ENCODE measurements at regions not wholly inside any gene's neighbourhood (a gene's known extent, or its start where the extent isn't known, plus 50 kb on each side); places are given as distances from the start of the nearest gene placed in this dataset.
A peak's percentile ranks its signal among the peaks of the same experiment; 100 is the strongest.

DNA sequence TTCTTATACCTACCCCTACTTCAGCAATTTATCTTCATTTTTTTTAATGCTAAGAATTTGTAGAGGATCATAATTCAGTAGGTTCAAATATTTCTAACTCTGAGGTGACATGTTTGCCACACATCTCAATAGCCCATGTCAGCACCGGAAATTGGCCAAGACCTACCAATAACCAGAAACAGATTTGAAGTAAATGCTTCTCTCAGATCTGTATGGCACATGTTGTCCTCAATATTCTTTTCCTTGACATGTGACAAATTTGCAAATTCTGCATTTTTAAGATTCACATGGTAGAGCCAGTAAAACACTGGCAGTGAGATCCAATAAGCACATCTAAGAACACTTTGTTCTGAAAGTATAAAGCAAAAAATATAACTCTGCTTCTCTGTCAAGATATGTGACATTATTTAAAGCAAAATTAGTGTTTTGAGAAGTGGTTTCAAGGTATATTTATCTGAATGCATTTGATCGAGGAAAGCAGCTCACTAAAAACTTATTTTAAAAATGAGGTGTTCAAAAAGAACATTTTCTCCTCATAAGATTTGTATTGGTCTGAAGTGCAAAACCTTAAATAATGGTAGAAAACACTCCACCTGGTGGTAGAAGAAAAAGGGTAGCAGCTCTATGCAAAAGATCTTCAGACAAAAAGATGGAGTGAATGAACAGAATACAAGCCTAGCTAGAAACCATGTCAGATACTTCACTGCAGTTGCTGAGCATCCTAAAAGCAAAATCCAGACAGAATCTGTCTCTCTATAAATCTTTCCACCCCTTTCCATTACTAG, 513.8 kb upstream of the FAM241A start:
- no peak for DNase-seq

DNA sequence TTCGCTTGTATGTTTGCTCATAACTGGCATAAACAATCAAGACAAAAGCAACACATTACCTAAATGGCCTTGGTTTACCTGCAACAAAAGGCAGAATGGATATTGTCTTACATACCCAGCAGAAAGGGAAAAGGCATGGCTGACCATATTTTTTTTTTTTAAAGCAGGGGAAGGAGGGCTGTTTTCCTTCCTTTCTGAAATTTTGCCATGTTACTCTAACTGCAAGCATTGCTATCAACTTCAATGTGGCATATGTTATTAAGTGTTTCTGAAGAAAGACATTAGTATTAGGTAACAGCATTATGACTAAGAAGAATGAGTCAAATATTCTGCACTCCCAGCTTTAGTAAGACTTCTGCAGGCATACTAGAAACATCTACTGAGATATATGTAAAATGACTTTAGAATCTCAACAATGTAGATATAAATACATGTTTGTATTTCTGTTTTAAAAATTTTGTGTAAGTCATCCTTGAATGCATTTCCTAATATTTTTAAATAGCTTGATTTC, 512.6 kb upstream of the FAM241A start:
- no peak for DNase-seq

DNA sequence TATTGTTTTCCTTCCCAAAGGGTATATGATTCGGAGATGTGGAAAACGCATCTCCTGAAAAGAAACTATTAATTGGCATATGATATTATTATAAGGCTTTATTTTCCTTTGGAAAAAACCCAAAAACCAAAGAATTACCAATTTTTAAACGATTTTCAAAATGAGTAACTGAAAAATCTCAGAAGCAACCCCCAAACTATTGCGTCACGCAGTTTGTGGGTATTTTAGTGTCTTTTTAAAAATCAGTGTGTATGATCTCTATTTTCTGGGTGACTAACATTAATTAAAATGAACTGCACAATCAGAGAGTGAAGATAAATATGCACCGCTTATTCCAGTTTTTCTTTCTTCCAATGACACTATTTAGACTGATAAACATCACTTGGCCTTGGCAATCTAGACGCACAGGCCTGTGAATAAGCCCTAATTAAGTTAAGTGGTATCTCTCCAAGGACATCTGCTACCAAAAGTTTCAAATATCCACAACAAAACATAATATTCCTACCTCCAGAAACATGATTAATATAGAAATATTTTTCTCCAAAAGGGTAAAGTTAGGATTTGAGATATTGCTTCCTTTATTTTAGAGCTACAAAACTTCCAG, 511.5 kb upstream of the FAM241A start:
- DNase-seq, result no peak

- DNase-seq, result no peak
Measured at GRCh38 chr4:111635646-111636045, 509.6 kb upstream of the FAM241A start.

DNA sequence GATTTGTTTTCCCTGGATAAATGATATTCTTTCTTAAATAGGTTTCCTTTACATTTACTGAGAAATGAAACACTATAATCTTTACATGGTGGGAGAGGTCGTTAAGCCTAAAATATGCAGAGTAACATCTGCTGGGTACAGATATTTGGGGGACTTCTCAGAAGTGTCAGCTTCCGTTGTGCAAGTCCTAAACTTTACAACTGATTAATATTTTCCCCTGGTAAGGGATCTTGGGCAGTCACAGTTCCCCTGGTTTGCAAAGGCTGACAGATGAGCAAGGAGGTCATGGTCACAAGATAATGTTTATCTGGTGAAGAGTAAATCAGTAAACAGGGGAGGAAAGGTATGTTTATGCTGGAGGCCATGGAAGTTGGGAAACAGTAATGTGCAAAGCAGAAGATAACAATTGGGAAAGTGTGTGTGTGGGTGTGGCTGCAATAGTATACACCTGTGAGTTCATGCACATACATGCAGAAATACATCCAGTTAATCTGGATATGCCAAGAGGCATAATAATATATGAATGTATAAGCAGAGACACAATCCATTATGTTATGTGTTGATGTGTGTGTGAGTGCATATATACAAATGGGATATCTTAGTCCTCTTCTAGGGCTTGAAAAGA, 508.2 kb upstream of the FAM241A start:
- DNase-seq, result no peak

- DNase-seq, result no peak
Measured at GRCh38 chr4:111639120-111639690, 506.0 kb upstream of the FAM241A start.

DNA sequence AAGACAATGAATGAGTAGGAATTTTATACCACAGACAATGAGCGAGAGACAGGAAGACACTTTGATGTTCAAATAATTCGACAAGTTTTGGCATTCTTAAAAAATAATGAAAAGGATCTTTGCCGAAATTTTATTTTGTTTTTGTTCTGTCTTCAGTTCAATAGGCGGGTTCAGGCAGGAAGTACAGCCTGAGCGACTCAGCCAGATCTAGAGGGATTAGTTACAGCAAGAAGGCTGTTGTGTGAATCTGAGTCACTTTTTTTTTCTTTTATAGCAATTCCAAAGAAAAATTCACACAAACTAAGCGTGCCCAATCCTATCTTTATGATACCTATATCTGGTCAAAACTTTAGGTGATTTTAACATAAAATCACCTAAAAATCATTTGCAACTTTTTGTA, 505.4 kb upstream of the FAM241A start:
- DNase-seq, result no peak

DNA sequence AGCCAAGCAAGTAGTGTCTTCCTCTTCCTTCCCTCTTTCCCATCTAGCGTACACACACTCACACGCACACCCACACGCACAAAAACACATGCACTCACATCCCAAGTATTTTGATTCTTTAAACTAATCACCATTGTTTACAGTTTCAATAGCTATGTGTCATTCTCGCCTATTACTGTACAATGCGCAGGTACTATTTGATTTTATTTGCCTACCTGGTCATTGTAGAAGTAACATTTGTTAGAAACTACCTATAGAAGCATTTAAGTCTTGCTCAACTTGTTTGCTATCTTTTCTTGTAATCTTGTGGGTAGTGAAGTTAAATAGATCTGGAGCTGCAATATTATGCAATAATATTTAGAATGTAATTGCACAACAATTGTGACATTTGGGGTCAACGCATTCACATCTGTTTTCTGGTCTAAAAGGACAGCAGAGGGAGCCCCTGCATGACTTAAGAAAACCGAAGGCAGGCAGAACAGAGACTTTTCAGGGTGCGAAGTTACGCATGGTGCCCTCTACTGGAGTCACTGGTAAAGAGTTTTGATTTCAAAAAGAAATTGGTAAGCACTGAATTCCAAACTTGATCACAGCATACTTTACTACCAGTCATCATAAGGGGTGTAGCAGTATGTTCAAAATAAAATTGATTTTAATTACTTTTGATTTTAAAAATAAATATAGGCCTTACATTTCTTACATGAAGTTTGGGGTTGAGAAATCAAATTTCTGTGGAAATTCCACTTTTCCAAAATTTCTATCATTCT, 503.3 kb upstream of the FAM241A start:
- peak; percentile 58 for DNase-seq

GRCh38 chr4:111648056-111648455, 497.2 kb upstream of the FAM241A start:
- no peak for DNase-seq

- DNase-seq, result no peak
Measured at GRCh38 chr4:111649308-111649707, 495.9 kb upstream of the FAM241A start.

GRCh38 chr4:111650146-111650545, 495.1 kb upstream of the FAM241A start:
- no peak for DNase-seq

DNA sequence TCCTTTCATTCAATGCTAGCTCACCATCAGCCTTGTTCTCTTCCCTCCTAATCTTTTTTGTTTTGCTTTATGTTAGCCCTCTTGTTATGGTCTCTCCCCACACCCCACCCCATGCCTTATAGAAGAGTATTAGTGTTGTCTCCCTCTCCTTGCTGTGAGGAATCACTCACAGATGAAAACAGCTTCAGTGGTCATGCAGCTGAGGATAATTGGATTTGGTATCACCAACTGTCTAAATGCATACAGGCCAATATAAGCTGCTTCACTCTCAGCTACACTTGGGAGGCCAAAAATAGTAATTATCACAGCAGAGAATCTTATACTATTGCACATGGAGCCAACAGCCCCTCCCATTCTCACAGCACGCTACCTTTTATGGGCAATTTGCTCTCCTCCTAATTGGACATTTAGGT, 494.6 kb upstream of the FAM241A start:
- no peak for DNase-seq

- no peak for DNase-seq
Measured at GRCh38 chr4:111652236-111652635, 493.0 kb upstream of the FAM241A start.

DNA sequence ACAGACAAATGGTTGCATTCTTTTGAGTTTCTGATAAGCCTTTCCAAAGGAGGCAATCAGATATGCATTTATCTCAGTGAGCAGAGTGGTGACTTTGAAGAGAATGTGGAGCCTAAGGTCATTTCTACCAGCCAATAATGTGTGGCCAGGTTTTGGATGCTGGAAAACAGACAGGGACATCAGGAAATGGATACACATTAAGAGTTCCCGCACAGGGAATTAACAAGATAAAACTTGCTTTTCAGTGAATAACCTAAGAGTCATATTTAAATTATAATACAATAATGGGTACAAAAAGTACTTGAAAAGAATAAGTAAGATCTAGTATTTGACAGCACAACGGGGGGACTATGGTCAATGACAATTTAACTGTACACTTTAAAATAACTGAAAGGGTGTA, 492.3 kb upstream of the FAM241A start:
- no peak for DNase-seq

DNA sequence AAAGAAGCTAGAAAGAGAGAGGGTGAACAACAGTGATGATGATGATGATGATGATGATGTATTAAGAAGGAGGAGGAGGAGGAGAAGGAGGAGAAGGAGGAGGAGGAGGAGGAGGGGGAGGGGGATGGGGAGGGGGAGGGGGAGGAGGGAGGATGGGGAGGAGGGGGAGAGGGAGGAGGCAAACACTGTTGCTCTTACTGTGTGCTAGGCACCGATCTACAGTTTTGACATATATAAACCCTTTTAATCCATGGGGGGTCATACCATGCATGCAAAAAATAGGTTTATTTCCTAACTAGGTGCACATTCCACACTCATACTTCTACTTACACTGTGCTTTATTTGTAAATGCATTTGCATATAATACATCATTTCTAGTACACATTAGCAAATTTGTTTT, 482.8 kb upstream of the FAM241A start:
- DNase-seq, result no peak

- DNase-seq, result no peak
Measured at GRCh38 chr4:111664308-111664945, 480.8 kb upstream of the FAM241A start.

GRCh38 chr4:111666826-111667360, 478.4 kb upstream of the FAM241A start:
- DNase-seq, result no peak

DNA sequence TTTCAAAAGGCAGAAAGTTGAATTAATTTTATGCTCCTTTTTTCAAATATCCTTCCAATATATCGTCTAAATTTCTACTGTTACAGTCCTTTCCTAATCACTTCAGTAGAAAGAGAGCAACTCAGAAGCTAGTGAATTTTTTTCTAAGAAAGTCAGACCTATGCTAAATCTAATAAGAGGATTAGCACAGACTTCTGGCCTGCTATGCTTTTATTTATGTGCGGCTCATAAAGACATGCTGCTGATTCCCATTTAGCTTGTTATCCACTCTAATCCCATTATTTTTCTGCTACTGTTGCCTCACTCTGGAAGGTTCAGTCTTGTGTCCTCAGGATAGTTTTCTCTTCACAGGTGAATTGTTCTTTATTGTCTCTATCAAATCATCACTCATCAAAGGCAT, 473.5 kb upstream of the FAM241A start:
- no peak for DNase-seq

DNA sequence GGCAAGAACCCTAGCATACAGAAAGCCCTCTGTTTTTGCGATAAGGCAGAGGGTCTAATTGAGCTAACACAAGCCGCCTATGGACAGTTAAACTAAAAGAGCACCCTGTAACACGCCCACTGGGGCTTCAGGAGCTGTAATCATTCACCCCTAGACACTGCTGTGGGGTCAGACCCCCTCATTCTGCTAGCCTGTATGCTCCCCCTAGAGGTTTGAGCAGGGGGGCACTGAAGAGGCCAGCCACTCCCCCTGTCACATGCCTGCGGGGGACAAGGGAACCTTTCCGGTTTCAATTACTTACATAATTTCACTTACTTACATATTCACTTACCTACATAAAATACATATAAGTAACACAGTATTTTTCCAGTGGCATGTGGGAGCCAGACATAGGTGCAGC, 469.5 kb upstream of the FAM241A start:
- DNase-seq, result no peak

DNA sequence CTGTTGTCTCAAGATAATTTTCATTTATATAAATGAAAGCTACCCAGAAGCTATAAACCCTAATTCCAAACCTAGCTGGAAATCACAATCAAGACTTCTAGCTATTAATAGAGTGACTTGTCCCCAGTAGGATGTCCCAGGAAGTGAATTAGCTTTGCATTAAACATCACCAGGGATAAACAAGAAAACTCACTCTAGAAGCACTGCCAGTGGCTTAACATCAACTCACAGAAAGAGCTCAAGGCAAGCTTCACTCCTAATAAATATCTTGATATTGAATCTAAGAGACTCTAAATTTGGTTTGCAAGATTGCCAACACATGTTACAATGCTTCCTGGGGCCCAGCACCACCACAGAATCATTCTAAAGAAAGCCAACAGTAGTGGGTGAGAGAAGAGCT, 468.7 kb upstream of the FAM241A start:
- no peak for DNase-seq

DNA sequence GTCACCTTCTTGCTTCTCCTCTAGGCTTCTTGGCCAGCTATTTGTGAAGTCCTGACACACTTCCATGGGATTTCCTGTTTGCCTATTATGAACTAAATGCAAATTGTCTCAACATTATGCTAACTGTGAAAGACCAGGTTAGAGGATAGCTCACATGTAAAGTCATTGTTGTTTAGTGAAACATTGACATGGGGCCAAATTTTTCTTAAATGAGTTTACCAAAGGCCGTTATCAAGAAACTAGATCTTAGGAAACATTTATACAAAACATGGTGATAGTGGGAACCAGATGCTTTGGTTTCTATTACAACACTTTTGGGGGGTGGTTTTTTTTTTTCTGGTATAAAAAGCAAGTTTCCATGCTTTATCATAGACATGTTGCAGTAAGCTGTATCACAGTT, 466.8 kb upstream of the FAM241A start:
- no peak for DNase-seq

- DNase-seq, result no peak
Measured at GRCh38 chr4:111678908-111679307, 466.3 kb upstream of the FAM241A start.
